Activated CD4-positive, alpha-beta T cell treated with anti-CD3 and anti-CD28 coated beads, Interleukin-2, amount 50 U/mL, for 4 hours (primary cell): ENCODE measurements at regions not wholly inside any gene's neighbourhood (a gene's known extent, or its start where the extent isn't known, plus 50 kb on each side); places are given as distances from the start of the nearest gene placed in this dataset.
"Not testable (repeated sequence)": the region's sequence is repeated elsewhere in the genome, so short reads cannot be mapped to it uniquely, and the experiment has no call there.

Experiments used
- DNase-seq, 2 experiments: peaks; one replicate each; pipeline ENCODE4 v3.0.0-alpha.2; 2020

DNA sequence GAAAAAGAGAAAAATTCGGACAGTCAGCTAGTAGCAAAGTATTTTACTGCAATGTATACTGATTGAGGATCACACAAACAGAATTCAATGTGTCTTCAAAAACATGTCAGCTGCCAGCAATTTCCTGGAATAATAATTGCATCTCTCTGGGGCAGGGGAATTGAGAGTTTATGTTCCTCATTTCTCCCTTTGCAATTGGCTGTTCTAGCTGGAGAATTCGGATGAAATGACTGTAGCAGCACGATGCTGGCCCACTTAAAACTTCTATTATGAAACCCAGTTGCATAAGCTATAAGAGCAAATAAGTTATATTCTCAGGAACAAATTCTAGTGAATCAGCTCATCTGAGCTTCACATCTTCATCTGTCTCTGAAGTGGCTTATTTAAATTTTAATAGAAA lies 99.9 kb upstream of the CPEB2 start:
- no peak for DNase-seq

DNA sequence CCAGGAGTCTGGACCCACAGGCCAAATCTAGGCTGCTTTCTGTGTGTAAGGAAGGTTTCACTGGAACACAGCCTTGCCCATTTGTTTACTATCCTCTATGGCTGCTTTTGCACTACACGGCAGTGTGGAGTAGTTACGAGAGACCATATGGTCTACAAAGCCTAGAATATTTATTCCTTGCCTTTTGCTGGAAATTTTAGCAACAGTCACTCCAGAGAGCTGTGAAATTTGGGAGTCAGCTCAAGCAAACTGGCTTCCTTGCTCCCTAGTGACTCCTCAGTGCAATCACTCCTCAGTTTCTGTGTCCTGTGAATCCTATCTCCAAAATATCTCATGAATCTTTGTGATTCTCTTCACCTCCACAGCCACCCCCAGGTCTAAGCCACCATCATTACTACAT lies 99.0 kb upstream of the CPEB2 start:
- DNase-seq = no peak

DNA sequence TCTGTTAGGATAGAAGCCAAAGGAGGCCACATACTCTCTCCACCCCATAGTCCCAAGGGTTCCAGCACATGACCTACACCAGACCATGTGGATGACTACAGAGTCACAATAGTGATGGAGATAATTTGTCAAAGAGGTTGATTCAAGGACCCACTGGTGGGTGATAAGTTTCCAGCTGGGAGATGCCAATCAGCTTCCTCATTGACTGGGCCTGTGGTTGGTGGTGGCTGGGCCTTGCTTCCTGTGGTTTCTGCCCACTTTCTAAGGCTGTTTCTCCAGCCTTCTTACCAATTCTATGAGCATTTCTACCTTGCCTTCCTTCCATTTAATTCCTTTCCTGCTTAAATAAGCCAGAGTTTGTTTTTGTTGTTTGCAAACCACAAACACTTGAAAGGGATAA lies 95.5 kb upstream of the CPEB2 start:
- DNase-seq = no peak

DNA sequence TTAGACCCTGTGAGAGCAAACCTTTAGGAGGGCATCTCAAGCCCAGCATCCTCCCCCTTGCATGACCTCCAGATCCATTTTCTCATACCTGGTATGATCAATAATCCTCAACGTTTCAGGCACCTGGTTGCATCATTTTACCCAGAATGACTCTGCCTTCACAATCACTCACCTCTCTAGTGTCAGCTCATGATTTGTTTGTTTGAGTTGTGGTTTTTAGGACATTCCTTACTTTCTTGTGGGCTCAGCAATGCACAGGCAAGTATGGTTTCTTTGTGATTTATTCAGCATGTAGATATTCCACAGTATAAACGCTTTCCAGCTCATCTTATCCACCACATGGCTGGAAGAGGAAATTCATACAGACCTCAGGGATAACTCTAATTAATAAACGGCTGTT lies 93.6 kb upstream of the CPEB2 start:
- DNase-seq = no peak

DNA sequence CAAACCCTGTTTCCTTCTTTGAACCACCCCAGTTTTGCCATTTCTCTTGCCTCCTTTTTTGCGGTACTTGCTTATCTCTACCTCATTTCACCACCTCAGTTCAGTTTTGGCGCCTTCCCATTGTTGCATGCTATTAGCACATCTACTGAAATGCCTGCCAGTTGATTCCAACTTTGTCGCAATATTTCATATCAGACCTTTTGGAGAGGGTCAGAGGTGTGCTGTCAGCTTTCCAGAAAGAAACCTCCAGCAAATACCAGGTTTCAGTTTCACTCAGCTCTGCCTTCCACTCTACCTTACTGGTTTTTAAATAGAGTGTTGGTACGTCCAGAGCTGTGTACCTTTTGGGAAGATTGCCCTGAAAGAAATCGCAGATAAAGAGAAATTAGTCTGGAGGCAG lies 91.9 kb upstream of the CPEB2 start:
- no peak for DNase-seq

DNA sequence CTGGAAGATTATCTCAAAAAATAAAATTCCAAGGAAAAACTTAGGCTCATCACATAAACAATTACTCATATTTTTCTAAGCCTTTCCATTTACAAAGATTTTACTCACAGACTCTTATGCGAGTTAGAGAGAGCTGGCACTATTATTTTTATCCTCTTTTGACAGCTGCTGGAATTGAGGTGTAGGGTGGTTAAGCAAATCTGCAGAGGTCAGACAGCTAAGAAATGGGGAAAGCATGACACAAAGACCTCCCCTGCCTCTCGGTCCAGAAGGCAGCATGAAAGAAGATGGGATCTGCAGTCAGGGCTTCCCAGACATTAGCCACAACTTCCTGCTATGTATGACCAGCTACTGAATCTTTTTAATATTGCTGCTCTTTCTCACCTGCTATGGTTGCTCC lies 89.9 kb upstream of the CPEB2 start:
- no peak for DNase-seq

DNA sequence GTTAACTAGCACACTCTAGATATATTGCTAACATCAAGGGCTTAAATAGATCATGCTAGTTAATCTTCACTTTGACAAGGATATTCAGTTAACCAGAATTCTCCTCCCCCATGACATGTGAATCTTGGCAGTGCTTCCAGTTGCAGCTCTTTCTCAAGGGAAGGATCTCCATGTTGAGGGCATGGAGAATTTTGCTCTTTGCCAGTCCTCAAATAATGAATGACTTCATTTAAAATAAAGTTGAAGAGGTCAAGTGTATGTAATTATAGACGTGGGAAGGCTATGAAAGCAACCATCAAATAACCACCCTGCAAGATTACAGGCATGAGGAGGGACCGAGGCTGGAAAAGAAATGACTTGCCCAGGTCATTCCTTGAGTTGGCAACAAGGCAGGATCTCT lies 87.3 kb upstream of the CPEB2 start:
- DNase-seq = no peak

DNA sequence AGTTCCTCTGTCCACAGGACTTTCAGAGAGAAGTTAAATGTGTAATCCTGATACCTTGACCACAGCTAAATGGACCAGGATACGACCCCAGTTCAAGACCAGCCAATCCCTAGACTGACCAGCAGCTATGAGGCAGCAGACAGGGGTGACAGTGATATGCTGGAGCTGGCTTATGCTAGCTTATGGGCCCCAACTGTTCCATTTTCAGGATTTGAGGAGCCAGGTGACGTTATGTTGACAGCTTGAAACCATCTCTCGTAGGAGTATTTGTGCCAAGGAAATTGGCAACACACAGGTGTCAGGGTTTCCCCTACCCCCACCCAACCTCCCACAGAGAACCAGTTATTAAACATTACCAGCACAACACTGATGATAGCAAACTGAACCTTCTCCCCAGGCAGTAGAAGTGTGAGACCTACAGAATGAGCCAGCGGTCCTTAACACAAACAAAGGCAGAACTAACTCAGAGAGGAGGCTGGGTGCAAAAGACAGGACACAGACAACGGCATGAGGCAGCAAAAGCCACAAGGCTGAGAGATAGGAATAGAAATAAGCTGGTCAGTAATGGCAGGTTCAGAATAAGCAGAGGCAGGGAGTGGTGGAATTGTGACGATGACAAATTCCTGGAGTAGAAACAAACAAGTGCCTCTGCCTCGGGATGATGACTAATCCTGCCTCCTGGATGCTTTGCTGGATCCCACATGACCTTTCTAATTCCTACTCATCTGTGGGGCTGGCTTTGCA lies 85.6 kb upstream of the CPEB2 start:
- DNase-seq = no peak

DNA sequence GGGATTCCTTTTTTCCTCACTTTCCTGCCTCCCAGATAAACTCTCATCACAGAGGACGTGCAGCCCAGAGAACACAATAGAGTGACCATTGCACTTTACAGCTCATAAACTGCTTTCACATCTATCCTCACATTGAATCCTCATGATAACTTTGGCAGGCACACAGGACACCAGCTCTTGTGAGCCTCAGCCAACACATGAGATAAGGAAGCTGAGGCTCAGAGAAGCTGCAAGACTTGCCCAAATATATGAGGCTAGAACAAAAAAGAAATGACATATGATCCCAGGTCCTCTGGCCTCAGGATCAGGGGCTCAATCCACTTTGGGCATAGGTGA lies 85.0 kb upstream of the CPEB2 start:
- no peak for DNase-seq

DNA sequence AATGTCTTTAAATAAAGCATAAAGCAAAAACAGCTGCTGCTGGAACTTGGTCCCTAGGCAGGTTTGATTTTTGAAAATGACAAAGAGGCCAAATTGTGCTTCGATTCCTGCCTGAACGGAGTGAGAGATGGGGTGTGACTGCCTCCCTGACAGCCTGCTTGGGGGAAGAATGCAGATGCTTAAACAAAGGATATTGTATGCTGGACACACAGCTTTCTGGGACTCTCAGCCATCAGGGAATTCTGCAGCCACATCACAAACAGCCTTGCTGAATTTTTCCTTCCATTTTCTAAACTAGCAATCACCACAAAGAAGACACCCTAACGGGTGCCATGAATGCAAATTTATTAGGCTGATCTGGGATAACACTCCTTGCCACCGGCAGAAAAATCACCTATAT lies 83.9 kb upstream of the CPEB2 start:
- no peak for DNase-seq

DNA sequence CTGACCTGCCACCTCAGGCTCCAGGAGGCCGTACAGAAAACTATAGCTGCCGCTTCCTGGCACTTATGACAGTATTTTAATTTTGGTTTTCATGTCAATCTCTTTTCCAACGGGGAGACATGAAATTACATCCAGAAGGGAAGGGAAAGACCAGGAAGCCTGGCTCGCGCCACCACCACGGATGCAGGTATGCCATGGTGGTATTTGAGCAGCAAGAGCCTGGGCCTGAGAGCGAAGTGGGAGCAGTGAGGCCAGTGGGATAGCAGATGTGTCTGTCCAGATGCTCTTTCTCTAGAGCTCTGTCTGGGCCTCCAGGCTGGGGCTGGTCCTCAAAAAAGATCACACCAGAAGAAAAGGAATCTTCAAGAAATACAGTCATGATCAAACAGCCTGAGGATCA lies 82.5 kb upstream of the CPEB2 start:
- DNase-seq = no peak

DNA sequence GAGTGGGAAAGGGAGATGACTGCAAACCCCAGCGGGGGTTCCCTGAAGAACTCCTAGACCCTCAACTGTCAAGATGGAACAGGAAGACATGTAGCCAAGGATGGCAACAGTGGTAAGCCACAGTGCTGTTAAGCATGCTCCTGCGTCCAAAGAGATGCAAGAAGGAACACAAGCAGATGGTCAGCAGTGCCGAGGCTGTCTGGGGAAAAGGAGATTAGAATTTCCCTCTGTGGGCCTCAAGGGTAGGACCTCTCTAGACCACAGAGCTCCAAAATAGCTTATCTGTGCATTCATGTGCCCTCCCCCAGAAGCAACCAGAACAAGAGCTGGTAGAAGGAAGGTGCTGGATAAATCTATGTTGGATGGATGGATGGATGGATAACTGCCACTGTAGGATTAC lies 82.0 kb upstream of the CPEB2 start:
- no peak for DNase-seq

DNA sequence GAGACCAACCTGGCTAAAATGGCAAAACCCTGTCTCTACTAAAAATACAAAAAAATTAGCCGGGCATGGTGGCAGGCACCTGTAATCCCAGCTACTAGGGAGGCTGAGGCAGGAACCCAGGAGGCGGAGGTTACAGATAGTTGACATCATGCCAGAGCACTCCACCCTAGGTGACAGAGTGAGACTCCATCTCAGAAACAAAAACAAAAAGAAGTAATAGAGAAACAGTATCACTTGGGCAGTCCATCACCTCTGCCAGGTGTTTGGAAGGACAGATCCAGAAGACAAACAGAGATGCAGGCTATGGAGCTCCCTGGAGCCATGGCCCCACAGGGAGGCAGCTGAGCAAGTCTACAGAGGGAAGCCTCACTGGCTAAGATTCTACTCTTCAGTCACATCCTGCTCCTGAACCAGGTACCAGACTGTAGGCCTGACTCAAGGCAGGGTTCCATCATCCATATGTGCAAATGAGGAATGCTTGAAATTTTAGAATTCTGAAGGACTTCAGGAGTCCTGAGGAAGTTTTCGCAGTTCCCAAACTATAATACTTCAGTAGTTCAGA lies 81.4 kb upstream of the CPEB2 start:
- DNase-seq = no peak

DNA sequence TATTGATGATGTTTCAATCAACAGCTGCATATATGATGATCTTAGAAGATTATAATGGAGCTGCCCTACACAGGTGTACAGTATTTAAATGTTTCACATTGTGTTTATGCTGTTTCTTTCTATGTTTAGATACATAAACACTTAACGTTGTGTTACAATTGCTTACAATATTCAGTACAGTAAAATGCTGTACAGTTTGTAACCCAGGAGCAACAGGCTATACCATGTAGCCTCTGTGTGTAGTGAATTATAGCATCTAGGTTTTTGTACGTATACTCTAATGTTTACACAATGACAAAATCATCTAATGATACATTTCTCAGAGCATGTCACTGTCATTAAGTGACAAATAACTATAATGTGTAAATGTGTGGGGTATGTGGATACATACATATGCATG lies 80.5 kb upstream of the CPEB2 start:
- not testable (repeated sequence) for DNase-seq

DNA sequence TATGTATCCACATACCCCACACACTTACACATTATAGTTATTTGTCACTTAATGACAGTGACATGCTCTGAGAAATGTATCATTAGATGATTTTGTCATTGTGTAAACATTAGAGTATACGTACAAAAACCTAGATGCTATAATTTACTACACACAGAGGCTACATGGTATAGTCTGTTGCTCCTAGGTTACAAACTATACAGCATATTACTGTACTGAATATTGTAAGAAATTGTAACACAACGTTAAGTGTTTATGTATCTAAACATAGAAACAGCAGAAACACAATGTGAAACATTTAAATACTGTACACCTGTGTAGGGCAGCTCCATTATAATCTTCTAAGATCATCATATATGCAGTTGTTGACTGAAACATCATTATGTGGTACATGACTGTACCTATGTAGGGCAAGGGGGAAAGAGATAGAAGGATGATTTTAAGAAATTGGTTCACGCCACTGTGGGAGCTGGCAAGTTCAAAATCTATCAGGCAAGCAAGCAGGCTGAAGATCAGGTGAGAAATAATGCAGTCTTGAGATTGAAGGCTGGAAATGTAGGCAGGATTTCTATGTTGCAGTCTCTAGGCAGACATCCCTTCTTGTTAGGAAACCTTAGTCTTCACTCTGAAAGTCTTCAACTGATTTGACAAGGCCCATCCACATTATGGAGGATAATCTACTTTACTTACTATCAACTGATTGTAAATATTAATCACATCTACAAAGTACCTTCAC lies 78.0 kb upstream of the CPEB2 start:
- no peak for DNase-seq

DNA sequence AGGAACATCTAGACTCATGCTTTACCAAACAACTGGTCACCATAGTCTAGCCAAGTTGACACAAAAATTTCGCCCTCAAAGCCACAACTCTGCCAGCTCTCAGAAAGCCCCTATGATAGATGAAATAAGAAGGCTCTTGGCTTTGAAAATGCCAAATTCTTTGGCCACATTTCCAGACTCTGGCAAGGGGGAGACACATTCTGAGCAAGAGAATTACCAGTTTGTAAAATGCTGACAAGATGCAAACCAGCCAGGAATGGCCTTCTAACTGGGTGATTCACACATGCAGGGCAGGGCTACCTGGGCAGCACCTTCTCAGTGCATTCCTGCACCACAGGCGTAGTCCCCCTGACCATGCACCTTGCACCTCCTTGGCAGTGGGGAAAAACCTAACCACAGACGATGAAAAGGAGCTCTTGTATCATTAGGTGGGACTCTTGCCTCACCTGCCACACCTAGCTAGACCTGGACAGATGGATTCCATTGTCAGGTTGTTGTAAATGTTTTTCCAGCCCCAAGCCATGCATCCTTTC lies 77.4 kb upstream of the CPEB2 start:
- no peak for DNase-seq

DNA sequence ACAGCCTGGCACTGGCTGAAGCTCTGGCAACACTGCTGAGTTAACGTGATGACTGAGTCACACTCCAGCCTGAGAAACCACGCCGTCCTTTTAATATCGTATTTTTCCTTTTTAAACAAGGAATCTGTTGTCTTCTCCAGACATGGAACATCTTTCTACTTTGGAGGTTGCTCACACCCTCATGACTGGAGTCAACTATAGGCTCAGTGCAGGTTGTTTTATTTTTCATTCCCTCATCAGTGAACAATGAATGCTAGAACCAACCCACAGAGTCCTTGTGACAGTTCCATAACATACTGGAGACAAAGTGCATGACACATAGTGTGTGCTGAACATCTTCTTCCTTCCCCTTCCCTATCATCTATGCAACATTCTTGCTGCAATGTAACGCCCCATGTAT lies 76.8 kb upstream of the CPEB2 start:
- DNase-seq = no peak

DNA sequence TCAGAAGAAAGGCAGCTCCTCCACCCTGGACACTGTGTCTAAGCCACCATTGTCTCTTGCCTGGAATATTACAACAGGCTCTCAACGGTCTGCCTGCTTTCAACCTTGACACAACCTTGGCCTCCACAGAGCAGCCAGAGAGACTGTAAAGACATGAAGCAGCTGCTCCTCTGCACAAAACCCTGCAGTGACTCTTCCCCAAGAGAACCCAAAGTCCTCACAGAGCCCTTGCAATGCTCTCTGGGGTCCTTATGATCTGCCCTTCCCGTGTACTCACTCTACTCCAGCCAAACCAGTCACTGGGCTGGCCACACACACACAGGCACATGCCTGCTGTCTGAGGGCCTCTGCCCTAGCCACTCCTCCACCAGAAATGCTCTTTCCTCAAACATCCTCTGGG lies 75.9 kb upstream of the CPEB2 start:
- DNase-seq = no peak

DNA sequence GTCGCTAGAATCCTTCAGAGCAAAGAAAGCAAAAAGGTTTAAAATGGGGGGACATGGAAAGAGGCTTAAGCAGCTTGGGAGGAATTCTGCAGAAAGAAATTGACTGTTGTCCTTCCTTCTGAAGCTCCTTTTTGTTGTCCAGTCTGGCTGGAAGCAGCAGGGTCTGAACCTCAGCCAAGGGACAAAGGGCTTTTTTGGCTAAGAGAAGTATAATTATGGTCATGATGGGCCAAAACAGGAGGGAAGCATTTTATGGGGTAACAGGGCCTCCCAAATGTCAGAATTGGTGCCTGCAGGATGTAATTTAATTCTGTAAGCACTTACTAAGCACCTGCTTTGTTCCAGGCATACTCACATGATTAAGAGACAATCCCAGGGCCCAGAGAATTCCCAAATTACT lies 74.2 kb upstream of the CPEB2 start:
- DNase-seq = no peak

DNA sequence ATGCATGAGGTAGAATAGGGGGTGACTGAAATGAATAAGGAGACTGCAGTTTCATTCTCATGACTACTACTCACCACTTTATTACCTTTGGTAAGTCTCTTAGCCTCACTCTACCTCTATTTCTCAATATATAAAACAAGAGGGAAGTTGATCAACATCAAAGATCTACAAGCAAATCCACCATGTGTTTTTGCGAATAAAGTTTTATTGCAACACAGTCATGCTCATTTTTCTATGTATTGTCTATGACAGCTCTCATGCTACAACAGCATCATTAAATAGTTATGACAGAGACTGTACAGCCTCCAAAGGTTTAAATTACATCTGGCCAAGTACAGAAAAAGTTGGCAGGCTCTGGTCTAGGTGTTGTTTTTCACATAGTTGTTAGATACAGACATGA lies 72.6 kb upstream of the CPEB2 start:
- no peak for DNase-seq

DNA sequence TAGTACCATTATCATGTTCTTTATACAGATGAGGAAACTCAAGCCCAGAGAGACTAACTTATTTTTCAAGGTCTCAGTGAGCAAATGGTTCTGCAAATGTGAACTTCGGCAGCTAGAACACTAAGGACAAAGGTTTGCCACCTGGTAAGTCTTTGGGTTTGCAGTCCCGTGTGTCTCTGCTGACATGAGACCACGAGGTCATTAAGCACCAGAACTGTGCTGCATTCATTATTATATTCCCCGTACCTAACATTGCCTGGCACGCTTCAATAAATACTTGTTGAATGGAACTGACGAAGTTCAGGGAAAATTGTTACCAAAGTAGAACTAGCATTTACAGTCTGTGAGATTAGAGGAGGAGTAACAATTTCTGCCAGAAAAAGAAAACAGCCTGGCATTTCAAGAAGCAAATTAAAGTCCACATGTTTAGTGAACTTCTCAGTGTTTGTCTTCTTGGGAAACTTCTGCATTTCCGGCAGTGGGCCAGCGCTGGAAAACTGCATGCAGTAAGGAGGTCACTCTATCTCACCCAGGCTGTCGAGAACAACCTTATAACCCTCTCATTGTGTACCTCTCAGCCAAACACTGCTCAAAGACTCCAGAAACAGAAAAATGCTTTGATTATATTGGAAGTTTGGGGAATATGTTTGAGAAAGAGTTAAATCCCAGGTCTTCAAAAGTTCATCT lies 67.4 kb upstream of the CPEB2 start:
- no peak for DNase-seq

DNA sequence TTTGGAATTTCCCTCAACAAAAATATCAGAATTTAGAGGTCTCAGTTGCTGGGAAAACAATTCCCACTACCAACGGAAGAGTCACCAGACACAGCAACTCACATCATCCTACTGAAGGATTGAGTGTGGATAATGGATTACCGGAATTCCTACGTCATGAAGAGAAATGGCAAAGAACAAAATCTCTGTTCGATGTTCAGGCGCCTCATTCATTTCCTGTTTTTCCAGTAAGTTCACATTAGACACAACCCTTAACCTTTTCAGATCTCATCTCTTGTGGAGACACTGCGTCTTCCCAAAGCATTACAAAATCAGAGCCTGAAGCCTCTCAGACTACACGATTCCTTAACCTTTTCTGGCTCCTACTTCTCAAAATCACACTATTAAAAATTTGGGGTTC lies 58.5 kb upstream of the CPEB2 start:
- no peak for DNase-seq

DNA sequence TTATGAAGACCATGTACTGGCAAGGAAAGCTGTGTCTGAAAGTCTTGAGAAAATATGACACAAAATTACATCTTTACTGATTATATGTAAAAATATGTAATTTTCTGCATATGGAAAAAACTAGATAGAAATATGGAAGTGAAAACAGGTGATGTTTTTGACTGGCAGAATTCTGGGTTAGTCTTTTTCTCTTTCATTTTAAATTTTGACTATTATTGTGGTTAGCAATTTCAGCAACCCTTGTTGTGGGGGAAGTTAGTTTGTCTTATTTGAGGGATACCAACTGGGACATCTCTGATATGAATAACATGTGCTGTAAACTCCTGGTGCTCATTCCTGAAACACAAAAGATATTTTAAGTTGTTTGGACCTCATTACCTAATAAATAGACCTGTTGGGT lies 49.9 kb upstream of the CPEB2 start:
- no peak for DNase-seq
